DMS153 treated with DMSO at 0.1 percent for 48 hours (cell line): ENCODE measurements at regions not wholly inside any gene's neighbourhood (a gene's known extent, or its start where the extent isn't known, plus 50 kb on each side); places are given as distances from the start of the nearest gene placed in this dataset.
"Not testable (repeated sequence)": the region's sequence is repeated elsewhere in the genome, so short reads cannot be mapped to it uniquely, and the experiment has no call there.

Experiments
- DNase-seq: peaks from one replicate; lab custom pipeline; 2025; ENCODE audit not compliant: unreplicated experiment; lab: John Stamatoyannopoulos, UW

- DNase-seq: no peak
These were observed 2334.2 kb downstream of the TP53TG3F start for GRCh38 chr16:35793601-35794000.

GRCh38 chr16:35794896-35795295 is 2335.5 kb downstream of the TP53TG3F start:
- DNase-seq: no peak

GRCh38 chr16:35795361-35796029 is 2336.1 kb downstream of the TP53TG3F start:
- no peak for DNase-seq

GRCh38 chr16:35797811-35798210 is 2338.4 kb downstream of the TP53TG3F start:
- DNase-seq: peak; percentile 2

- DNase-seq: peak; percentile 47
These were observed 2339.5 kb downstream of the TP53TG3F start for GRCh38 chr16:35798885-35799426.

GRCh38 chr16:35804465-35804864 is 2345.1 kb downstream of the TP53TG3F start:
- DNase-seq: not testable (repeated sequence)

- DNase-seq: no peak
These were observed 2363.9 kb downstream of the TP53TG3F start for GRCh38 chr16:35823342-35823741.

- no peak for DNase-seq
These were observed 2382.2 kb downstream of the TP53TG3F start for GRCh38 chr16:35841632-35842031.

- DNase-seq: no peak
These were observed 2402.8 kb downstream of the TP53TG3F start for GRCh38 chr16:35862242-35862641.

- DNase-seq: no peak
These were observed 2409.2 kb downstream of the TP53TG3F start for GRCh38 chr16:35868630-35869029.

- no peak for DNase-seq
These were observed 2414.1 kb downstream of the TP53TG3F start for GRCh38 chr16:35873472-35873871.

- DNase-seq: no peak
These were observed 2422.2 kb downstream of the TP53TG3F start for GRCh38 chr16:35881654-35882053.

GRCh38 chr16:35906440-35906839 is 2447.0 kb downstream of the TP53TG3F start:
- no peak for DNase-seq

GRCh38 chr16:35908152-35908551 is 2448.7 kb downstream of the TP53TG3F start:
- DNase-seq: no peak

- DNase-seq: no peak
These were observed 2449.5 kb downstream of the TP53TG3F start for GRCh38 chr16:35908942-35909341.

GRCh38 chr16:35909351-35909954 is 2450.0 kb downstream of the TP53TG3F start:
- no peak for DNase-seq

GRCh38 chr16:35910409-35910808 is 2451.0 kb downstream of the TP53TG3F start:
- DNase-seq: no peak

GRCh38 chr16:35911899-35912298 is 2452.5 kb downstream of the TP53TG3F start:
- DNase-seq: no peak

GRCh38 chr16:35931722-35932121 is 2472.3 kb downstream of the TP53TG3F start:
- DNase-seq: no peak
